ENCODE measurements at regions not wholly inside any gene's neighbourhood (a gene's known extent, or its start where the extent isn't known, plus 50 kb on each side); places are given as distances from the start of the nearest gene placed in this dataset.
A peak's percentile ranks its signal among the peaks of the same experiment; 100 is the strongest.

DNA sequence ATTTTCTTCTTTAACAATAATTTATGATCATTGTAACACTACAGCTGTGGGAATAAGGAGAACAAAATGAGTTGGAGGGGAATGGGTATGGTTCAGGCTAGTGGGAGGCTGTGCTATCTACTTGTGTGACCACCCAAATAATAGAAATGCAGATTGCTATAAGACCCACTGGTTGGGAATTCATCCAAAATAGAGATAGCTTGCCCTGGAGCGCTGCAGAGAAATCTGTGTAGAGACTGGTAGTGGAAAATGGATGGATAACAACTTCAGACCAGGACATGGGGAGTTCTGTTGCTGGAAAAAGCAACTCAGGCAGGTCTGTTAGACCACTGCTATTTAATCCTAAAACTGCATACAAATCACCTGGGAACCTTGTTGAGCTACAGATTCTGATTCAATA is 137.1 kb upstream of the MKLN1 start:
- no peak overlapping the region for H3K27ac ChIP-seq

GRCh38 chr7:131194070-131194865 is 133.4 kb upstream of the MKLN1 start:
- Histone ChIP-seq H3K36me3 (no peaks in the 10 kb centered on the region), H3K4me1 (no peaks in the 10 kb centered on the region), H3K9me3 (replicated peaks) (no peaks in the 10 kb centered on the region), H3K27ac (no peak overlapping the region), H3K27me3 (no peaks in the 10 kb centered on the region), H3K4me3 (no peak overlapping the region)
- no peak for DNase-seq

More for the DNA sequence above, 137.1 kb upstream of the MKLN1 start:
- no peak for DNase-seq
- Histone ChIP-seq H3K27me3 (no peaks in the 10 kb centered on the region), H3K9me3 (replicated peaks) (no peaks in the 10 kb centered on the region), H3K4me1 (0 out of 2 replicates have a peak, but pooled peaks cover 4% of the 10 kb centered on the region), H3K4me3 (no peak overlapping the region), H3K36me3 (no peaks in the 10 kb centered on the region)

- peak; percentile 11 to 40 for DNase-seq
Measured at GRCh38 chr7:131196803-131197202, 130.9 kb upstream of the MKLN1 start.

GRCh38 chr7:131197920-131198615 is 129.6 kb upstream of the MKLN1 start:
- H3K4me3 ChIP-seq, result no peak overlapping the region
- H3K9me3 ChIP-seq (replicated peaks), result no peaks in the 10 kb centered on the region
- H3K36me3 ChIP-seq, result no peaks in the 10 kb centered on the region
- DNase-seq, result no peak
- no peaks in the 10 kb centered on the region for H3K27me3 ChIP-seq
- H3K27ac ChIP-seq, result no peak overlapping the region
- H3K4me1 ChIP-seq, result no peaks in the 10 kb centered on the region

More at GRCh38 chr7:131196803-131197202, 130.9 kb upstream of the MKLN1 start:
- Histone ChIP-seq H3K4me1 (no peaks in the 10 kb centered on the region), H3K4me3 (no peak overlapping the region), H3K27ac (no peak overlapping the region), H3K27me3 (no peaks in the 10 kb centered on the region), H3K9me3 (replicated peaks) (no peaks in the 10 kb centered on the region), H3K36me3 (no peaks in the 10 kb centered on the region)

- H3K9me3 ChIP-seq (replicated peaks), result no peaks in the 10 kb centered on the region
- no peak for DNase-seq
- no peak overlapping the region for H3K4me3 ChIP-seq
- H3K36me3 ChIP-seq, result no peaks in the 10 kb centered on the region
- H3K4me1 ChIP-seq, result no peaks in the 10 kb centered on the region
- no peak overlapping the region for H3K27ac ChIP-seq
- H3K27me3 ChIP-seq, result no peaks in the 10 kb centered on the region
Measured at GRCh38 chr7:131202451-131202850, 125.2 kb upstream of the MKLN1 start.

DNA sequence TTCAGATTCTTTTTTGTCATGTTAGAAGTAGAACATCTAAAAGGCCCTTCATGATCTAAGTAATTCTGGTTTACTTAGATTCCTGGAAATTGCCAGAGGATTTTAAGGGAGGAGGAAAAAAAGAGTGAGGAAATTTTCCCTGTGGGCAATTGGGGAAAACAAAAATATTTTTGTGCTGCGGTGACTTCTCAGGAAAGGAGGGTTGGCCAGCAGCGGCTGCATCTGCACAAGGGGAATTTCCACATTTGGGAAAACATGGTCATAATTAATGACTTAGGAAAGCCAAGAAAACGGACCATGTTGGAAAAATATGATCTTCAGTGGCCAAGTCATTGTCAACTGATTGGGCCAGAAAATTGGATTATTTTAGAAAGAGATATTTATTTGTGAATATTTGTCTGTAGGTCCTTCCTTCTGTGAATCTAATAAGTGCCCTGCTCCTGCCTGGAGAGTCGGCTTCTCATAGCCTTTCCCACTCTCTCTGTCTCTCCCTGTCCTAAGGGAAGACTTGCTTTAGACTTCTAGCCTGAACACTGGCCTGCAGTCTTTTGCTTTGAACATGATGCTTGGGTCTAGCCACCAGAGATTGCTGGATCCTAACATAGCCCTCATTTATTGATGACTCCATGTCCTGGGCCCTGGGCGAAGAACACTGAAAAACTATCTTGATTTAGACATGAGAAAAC is 124.2 kb upstream of the MKLN1 start:
- Histone ChIP-seq H3K9me3 (replicated peaks) (no peaks in the 10 kb centered on the region), H3K4me3 (no peak overlapping the region), H3K4me1 (no peaks in the 10 kb centered on the region), H3K27me3 (no peaks in the 10 kb centered on the region), H3K27ac (no peak overlapping the region), H3K36me3 (no peaks in the 10 kb centered on the region)
- DNase-seq, result no peak

- Histone ChIP-seq H3K9me3 (replicated peaks) (no peaks in the 10 kb centered on the region), H3K27me3 (no peaks in the 10 kb centered on the region), H3K27ac (no peak overlapping the region), H3K36me3 (no peaks in the 10 kb centered on the region), H3K4me3 (no peak overlapping the region), H3K4me1 (no peaks in the 10 kb centered on the region)
- no peak for DNase-seq
Measured at GRCh38 chr7:131208777-131209176, 118.9 kb upstream of the MKLN1 start.

- DNase-seq, result no peak
- H3K27ac ChIP-seq, result no peak overlapping the region
- no peak overlapping the region for H3K4me3 ChIP-seq
- H3K36me3 ChIP-seq, result no peaks in the 10 kb centered on the region
- H3K4me1 ChIP-seq, result no peaks in the 10 kb centered on the region
- H3K27me3 ChIP-seq, result no peaks in the 10 kb centered on the region
- H3K9me3 ChIP-seq (replicated peaks), result no peaks in the 10 kb centered on the region
Measured at GRCh38 chr7:131210618-131211017, 117.1 kb upstream of the MKLN1 start.

GRCh38 chr7:131211500-131211899 is 116.2 kb upstream of the MKLN1 start:
- Histone ChIP-seq H3K36me3 (no peaks in the 10 kb centered on the region), H3K27me3 (no peaks in the 10 kb centered on the region), H3K27ac (no peak overlapping the region), H3K9me3 (replicated peaks) (no peaks in the 10 kb centered on the region), H3K4me3 (no peak overlapping the region), H3K4me1 (no peaks in the 10 kb centered on the region)
- no peak for DNase-seq

DNA sequence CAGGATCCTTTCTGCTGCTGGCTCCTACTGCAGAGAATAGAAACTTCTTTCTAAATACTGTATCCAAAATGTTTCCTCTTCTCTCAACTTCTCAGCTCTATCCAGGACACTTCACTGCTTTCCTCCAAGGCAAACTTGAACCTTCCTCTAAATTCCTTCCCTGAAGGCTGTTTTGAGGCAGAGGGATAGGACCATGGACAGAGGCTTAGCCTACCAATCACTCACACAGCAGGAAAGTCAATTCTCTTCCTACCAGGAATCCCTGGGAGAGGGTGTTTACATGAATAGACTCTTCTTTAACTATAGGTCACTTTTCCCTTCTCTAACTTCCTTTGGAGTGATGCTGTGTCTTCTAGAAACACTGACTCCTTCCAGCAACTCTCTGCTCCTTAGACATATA is 115.6 kb upstream of the MKLN1 start:
- DNase-seq, result peak in 1 of 2 experiments; percentile 36
- H3K27ac ChIP-seq, result no peak overlapping the region
- no peaks in the 10 kb centered on the region for H3K27me3 ChIP-seq
- no peaks in the 10 kb centered on the region for H3K36me3 ChIP-seq
- H3K4me1 ChIP-seq, result no peaks in the 10 kb centered on the region
- no peaks in the 10 kb centered on the region for H3K9me3 ChIP-seq (replicated peaks)
- no peak overlapping the region for H3K4me3 ChIP-seq

DNA sequence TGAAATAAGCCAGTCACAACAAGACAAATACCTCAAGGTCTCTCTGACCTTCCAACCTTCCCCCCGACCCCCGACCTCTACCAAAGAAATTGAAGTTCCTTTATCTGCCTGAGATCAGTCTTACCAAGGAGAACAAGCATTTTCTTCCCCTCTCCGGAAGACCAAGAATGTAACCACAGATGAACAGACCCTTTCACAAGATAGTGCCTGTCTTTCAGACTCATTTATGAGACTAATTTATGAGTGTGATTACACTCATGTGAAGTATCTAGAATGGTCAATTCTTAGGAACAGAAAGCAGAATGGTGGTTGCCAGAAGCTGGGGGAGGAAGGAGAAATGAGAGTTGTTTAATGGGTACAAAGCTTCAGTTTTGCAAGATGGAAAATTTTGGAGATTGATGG is 108.9 kb upstream of the MKLN1 start:
- no peaks in the 10 kb centered on the region for H3K36me3 ChIP-seq
- no peak overlapping the region for H3K4me3 ChIP-seq
- H3K4me1 ChIP-seq, result no peaks in the 10 kb centered on the region
- DNase-seq, result no peak
- H3K27ac ChIP-seq, result no peak overlapping the region
- H3K27me3 ChIP-seq, result no peaks in the 10 kb centered on the region
- no peaks in the 10 kb centered on the region for H3K9me3 ChIP-seq (replicated peaks)

GRCh38 chr7:131219312-131220041 is 108.2 kb upstream of the MKLN1 start:
- no peak for DNase-seq
- Histone ChIP-seq H3K4me1 (no peaks in the 10 kb centered on the region), H3K4me3 (no peak overlapping the region), H3K36me3 (no peaks in the 10 kb centered on the region), H3K27me3 (no peaks in the 10 kb centered on the region), H3K27ac (no peak overlapping the region), H3K9me3 (replicated peaks) (no peaks in the 10 kb centered on the region)

DNA sequence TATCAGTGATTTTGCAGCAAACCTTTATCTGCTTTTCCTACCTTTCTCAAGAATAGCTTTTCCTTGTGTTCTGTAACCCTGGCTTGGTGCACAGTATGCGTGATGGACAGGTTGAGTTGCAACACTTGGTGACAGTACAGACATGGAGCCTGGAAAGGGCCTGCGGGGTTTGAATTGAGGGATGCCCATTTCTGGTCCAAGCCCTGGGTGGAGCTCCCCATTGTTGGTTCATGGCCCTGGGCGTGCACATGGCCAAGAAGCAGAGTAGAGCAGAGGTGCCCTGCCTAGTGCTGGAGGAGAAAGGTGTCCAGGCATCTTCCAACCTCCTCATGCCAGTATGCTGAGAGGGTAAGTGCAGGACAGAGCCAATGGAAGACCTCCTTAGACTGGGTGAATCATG is 106.6 kb upstream of the MKLN1 start:
- Histone ChIP-seq H3K27ac (no peak overlapping the region), H3K4me1 (peaks cover 3% of the 10 kb centered on the region; the same call in 1 of the 2 replicates), H3K27me3 (no peaks in the 10 kb centered on the region), H3K4me3 (no peak overlapping the region), H3K9me3 (replicated peaks) (no peaks in the 10 kb centered on the region), H3K36me3 (no peaks in the 10 kb centered on the region)
- no peak for DNase-seq

DNA sequence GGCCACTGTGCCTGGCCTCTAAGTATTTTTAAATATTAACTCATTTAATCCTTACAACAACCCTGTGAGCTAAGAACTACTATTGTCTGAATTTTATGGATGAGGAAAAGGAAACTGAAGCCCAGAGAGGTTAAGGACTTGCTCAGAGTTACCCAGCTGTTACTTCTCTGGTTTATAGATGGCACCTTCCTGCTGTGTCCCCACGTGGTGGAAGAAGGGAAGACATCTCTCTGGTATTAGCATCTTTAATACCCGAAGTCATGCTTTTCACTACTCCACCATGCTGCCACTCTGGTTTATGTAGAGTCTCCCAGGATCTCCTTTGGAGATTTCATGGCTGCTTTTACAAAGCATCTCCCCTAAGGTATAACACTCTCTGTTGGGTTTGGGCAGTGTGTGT is 105.5 kb upstream of the MKLN1 start:
- H3K36me3 ChIP-seq, result no peaks in the 10 kb centered on the region
- H3K27me3 ChIP-seq, result no peaks in the 10 kb centered on the region
- peaks cover 3% of the 10 kb centered on the region; the same call in 1 of the 2 replicates for H3K4me1 ChIP-seq
- no peak overlapping the region for H3K4me3 ChIP-seq
- no peak for DNase-seq
- H3K9me3 ChIP-seq (replicated peaks), result no peaks in the 10 kb centered on the region
- H3K27ac ChIP-seq, result no peak overlapping the region

Measured in SJCRH30 (cell line).